Pancreas (tissue), 10 donors: ENCODE measurements at regions not wholly inside any gene's neighbourhood (a gene's known extent, or its start where the extent isn't known, plus 50 kb on each side); places are given as distances from the start of the nearest gene placed in this dataset.
A peak's percentile ranks its signal among the peaks of the same experiment; 100 is the strongest.

Source experiments
- ATAC-seq, 4 donors: fragments of 200-7000 bp; cut with Tn5 transposase; one replicate each; pipeline versions ENCODE4 v1.8.0 to v1.9.1; 2020; ENCODE audit warnings: mild to moderate bottlenecking in 4 of 4, moderate library complexity in 4 of 4
- DNase-seq, 6 donors: peaks; one replicate each; pipeline ENCODE4 v3.0.0-alpha.2; 2020
- FAIRE-seq: peaks from 2 replicates; lab custom pipeline; 2012; peaks lifted over from hg19 to GRCh38; lab: Jason Lieb, UNC
- H3K27ac ChIP-seq, 4 donors: fragments of 200-600 bp; sonication (generic); 1 replicate in 3 of 4; 2 replicates in 1 of 4; pipeline versions ENCODE4 v1.5.0 to v1.8.0; 2020
- H3K27me3 ChIP-seq, 4 donors: fragments of 200-600 bp; one replicate each; pipeline ENCODE4 v1.8.0; 2021
- H3K36me3 ChIP-seq, 3 donors: fragments of 200-600 bp; sonication (generic) in 1 of 3; one replicate each; pipeline versions ENCODE4 v1.5.0 to v1.8.0; 2020 to 2021
- H3K4me1 ChIP-seq, 3 donors: fragments of 200-600 bp; one replicate each; pipeline ENCODE4 v1.8.0; 2021
- H3K4me3 ChIP-seq, 4 donors: fragments of 200-600 bp; sonication (generic) in 2 of 4; one replicate each; pipeline versions ENCODE4 v1.5.0 to v1.8.0; 2020 to 2021
- H3K9me3 ChIP-seq, 4 donors: fragments of 200-600 bp; one replicate each; pipeline ENCODE4 v1.8.0; 2021
- CTCF ChIP-seq, 4 donors: fragments of 200-600 bp; sonication (generic) in 3 of 4; IDR thresholded peaks; one replicate each; pipeline versions ENCODE4 v1.5.0 to v1.8.0; 2021; ENCODE audit warnings: antibody characterized with exemption in 4 of 4
- WGBS, 2 donors: extraction: QIAGEN DNeasy Blood & Tissue Kit; methylation state at CpG; one replicate each; pipeline ENCODE4 v1.1.7; 2013; 5-methylcytosine and 5-hydroxymethylcytosine counted together
- intact Hi-C, 3 donors: fragments of 100-400 bp; cut with DNase I; formaldehyde crosslinking; loops; one replicate each; pipeline versions ENCODE4 v1.11.1 to v1.14.2; 2022
- donor health status: healthy with polysubstance abuse.
- donor health status: DM: no; HTN: no; CAD: no; lungs with moderate emphysema.
- donor health status: DM: no; HTN: no; CAD: no.
- donor health status: control.
- donor health status: control.
- donor health status: Bipolar disorder and iron deficiency.
- donor health status: DM: yes; HTN: yes; CAD: no.
- donor health status: DM: no; HTN: no; CAD: no.
- donor health status: DM: no; HTN: no; CAD: no.
- donor health status: DM: yes; HTN: yes; CAD: no.

- Histone ChIP-seq H3K9me3 (no peaks in the 10 kb centered on the region), H3K4me3 (no peak overlapping the region)
- FAIRE-seq, result no peak
Measured at GRCh38 chr3:95926904-95927501, 887.4 kb upstream of the EPHA6 start.

GRCh38 chr3:95934181-95934580 lies 880.2 kb upstream of the EPHA6 start:
- intact Hi-C loops, result no loop called here
- no peak overlapping the region for H3K27ac ChIP-seq
- H3K4me1 ChIP-seq, result peaks cover 0 to 6% (median 0%) of the 10 kb centered on the region in 3 donors
- H3K27me3 ChIP-seq, result no peaks in the 10 kb centered on the region
- TF ChIP-seq CTCF (IDR thresholded peaks at IDR 0.05), result no peak
- H3K9me3 ChIP-seq, result no peaks in the 10 kb centered on the region
- 75 to 80% methylated on average over 1 of the region's 1 CpG for WGBS, 2 donors
- H3K4me3 ChIP-seq, result no peak overlapping the region
- ATAC-seq (no peak), DNase-seq (no peak), FAIRE-seq (peak; percentile 83)
- H3K36me3 ChIP-seq, result no peaks in the 10 kb centered on the region

More at GRCh38 chr3:95926904-95927501, 887.4 kb upstream of the EPHA6 start:
- intact Hi-C loops, result no loop called here
- no peak for DNase-seq
- 79 to 80% methylated on average over 9 of the region's 9 CpGs for WGBS, 2 donors
- no peak for ATAC-seq
- H3K27ac ChIP-seq, result no peak overlapping the region
- no peaks in the 10 kb centered on the region for H3K27me3 ChIP-seq
- H3K4me1 ChIP-seq, result no peaks in the 10 kb centered on the region
- no peaks in the 10 kb centered on the region for H3K36me3 ChIP-seq
- no peak for TF ChIP-seq CTCF (IDR thresholded peaks at IDR 0.05)

GRCh38 chr3:95939235-95939809 lies 875.1 kb upstream of the EPHA6 start:
- FAIRE-seq (no peak), ATAC-seq (peak; percentile 93 to 98 (median 98))

GRCh38 chr3:95965704-95966336 lies 848.6 kb upstream of the EPHA6 start:
- no peaks in the 10 kb centered on the region for H3K36me3 ChIP-seq
- H3K4me1 ChIP-seq, result no peaks in the 10 kb centered on the region
- intact Hi-C loops, result no loop called here
- FAIRE-seq, result no peak
- no peak overlapping the region for H3K27ac ChIP-seq
- 87 to 88% methylated on average over 2 of the region's 2 CpGs for WGBS, 2 donors
- H3K9me3 ChIP-seq, result no peaks in the 10 kb centered on the region
- DNase-seq, result no peak
- TF ChIP-seq CTCF (IDR thresholded peaks at IDR 0.05), result no peak
- no peak for ATAC-seq
- no peak overlapping the region for H3K4me3 ChIP-seq
- H3K27me3 ChIP-seq, result no peaks in the 10 kb centered on the region

More at GRCh38 chr3:95939235-95939809, 875.1 kb upstream of the EPHA6 start:
- Histone ChIP-seq H3K27me3 (no peaks in the 10 kb centered on the region), H3K4me1 (peaks cover 8 to 12% (median 9%) of the 10 kb centered on the region in 3 donors), H3K4me3 (peak overlapping the region in 1 of 4 donors; percentile 1), H3K36me3 (no peaks in the 10 kb centered on the region), H3K9me3 (no peaks in the 10 kb centered on the region), H3K27ac (peak overlapping the region in 3 of 4 donors; percentile 3 to 77 (median 73))
- 37 to 45% methylated on average over 4 of the region's 4 CpGs for WGBS, 2 donors
- no peak for TF ChIP-seq CTCF (IDR thresholded peaks at IDR 0.05)
- peak in 3 of 6 donors; percentile 26 to 68 (median 63) for DNase-seq
- intact Hi-C loops, result no loop called here
